PC-3 (cell line): ENCODE measurements at regions not wholly inside any gene's neighbourhood (a gene's known extent, or its start where the extent isn't known, plus 50 kb on each side); places are given as distances from the start of the nearest gene placed in this dataset.
"Not testable (repeated sequence)": the region's sequence is repeated elsewhere in the genome, so short reads cannot be mapped to it uniquely, and the experiment has no call there.

Experiments used
- ATAC-seq: fragments of 200-7000 bp; cut with Tn5 transposase; 2 replicates; pipeline ENCODE4 v1.9.1; 2020; ENCODE audit warnings: mild to moderate bottlenecking, moderate library complexity
- BruUV-seq: library from RNA; stranded (reverse); fragments of 400-500 nt; replicated peaks from 2 replicates; lab custom pipeline; 2021; lab: Mats Ljungman, UMichigan
- CTCF ChIA-PET: fragments of 300-600 bp; sonication (Branson Sonifier 250); formaldehyde crosslinking; loops from one replicate; lab custom pipeline; 2022; ENCODE audit warnings: antibody characterized with exemption; lab: Charles Lee
- POLR2A ChIA-PET: fragments of 300-600 bp; sonication (Branson Sonifier 250); formaldehyde crosslinking; loops from one replicate; lab custom pipeline; 2022; ENCODE audit warnings: antibody characterized with exemption; ENCODE audit not compliant: unreplicated experiment; lab: Charles Lee
- DNase-seq: peaks from one replicate; pipeline ENCODE4 v3.0.0-alpha.2; 2015
- H2AFZ ChIP-seq: fragments of 300-600 bp; sonication (generic); 2 replicates; pipeline ENCODE4 v1.6.0; 2016; ENCODE audit warnings: antibody characterized with exemption, low read length
- H3F3A ChIP-seq: fragments of 300-600 bp; sonication (generic); one replicate; pipeline ENCODE4 v1.6.0; 2017; ENCODE audit warnings: antibody characterized with exemption, low read length, control low read depth, mild to moderate bottlenecking; ENCODE audit not compliant: unreplicated experiment
- H3K27ac ChIP-seq: fragments of 300-600 bp; sonication (generic); 2 replicates; pipeline ENCODE4 v1.5.1; 2016; ENCODE audit warnings: mild to moderate bottlenecking, low read length
- H3K27me3 ChIP-seq: fragments of 300-600 bp; sonication (generic); 2 replicates; pipeline ENCODE4 v1.6.1; 2016; ENCODE audit warnings: low read length, mixed read lengths
- H3K36me3 ChIP-seq: fragments of 300-600 bp; sonication (generic); 2 replicates; pipeline ENCODE4 v1.6.1; 2016; ENCODE audit warnings: low read depth, mixed run types, low read length, mixed read lengths
- H3K4me1 ChIP-seq: fragments of 300-600 bp; sonication (generic); 2 replicates; pipeline ENCODE4 v1.5.1; 2016; ENCODE audit warnings: low read length; ENCODE audit not compliant: insufficient read depth
- H3K4me2 ChIP-seq: fragments of 300-600 bp; sonication (generic); 2 replicates; pipeline ENCODE4 v1.6.0; 2016; ENCODE audit warnings: low read length
- H3K4me3 ChIP-seq: fragments of 300-600 bp; sonication (generic); 2 replicates; pipeline ENCODE4 v1.5.1; 2016; ENCODE audit warnings: mild to moderate bottlenecking, low read length, mixed read lengths
- H3K79me2 ChIP-seq: fragments of 300-600 bp; sonication (generic); 2 replicates; pipeline ENCODE4 v1.6.1; 2017; ENCODE audit warnings: low read length, mixed read lengths
- H3K9ac ChIP-seq: fragments of 300-600 bp; sonication (generic); 2 replicates; pipeline ENCODE4 v1.6.0; 2016; ENCODE audit warnings: mild to moderate bottlenecking, low read length
- H3K9me2 ChIP-seq: fragments of 300-600 bp; sonication (generic); replicated peaks from 2 replicates; pipeline ENCODE4 v1.6.1; 2016; ENCODE audit warnings: mixed run types, low read length, mixed read lengths
- H3K9me3 ChIP-seq: fragments of 300-600 bp; sonication (generic); 2 replicates; pipeline ENCODE4 v1.6.1; 2016; ENCODE audit warnings: low read length, mixed read lengths
- H4K20me1 ChIP-seq: fragments of 300-600 bp; sonication (generic); 2 replicates; pipeline ENCODE4 v1.6.1; 2016; ENCODE audit warnings: low read length, mixed read lengths
- EZH2 ChIP-seq: fragments of 300-600 bp; sonication (generic); IDR thresholded peaks from one replicate; pipeline ENCODE4 v1.6.1; 2017; ENCODE audit warnings: antibody characterized with exemption, mild to moderate bottlenecking, low read length; ENCODE audit not compliant: unreplicated experiment
- EZH2phosphoT487 ChIP-seq: fragments of 300-600 bp; sonication (generic); IDR thresholded peaks from 2 replicates; pipeline ENCODE4 v1.6.1; 2018; ENCODE audit warnings: mild to moderate bottlenecking, antibody characterized with exemption, low read length, borderline replicate concordance
- intact Hi-C: fragments of 100-400 bp; cut with micrococcal nuclease; formaldehyde crosslinking; loops from 2 replicates; pipeline ENCODE4 v1.9.0; 2023
- TF ChIP-seq, protein P1 (sequence below): fragments of 300-600 bp; sonication (generic); conservative IDR thresholded peaks from 2 replicates; pipeline ENCODE4 v1.5.1; 2017; ENCODE audit warnings: antibody characterized with exemption, low read depth, mild to moderate bottlenecking, low read length

DNA sequence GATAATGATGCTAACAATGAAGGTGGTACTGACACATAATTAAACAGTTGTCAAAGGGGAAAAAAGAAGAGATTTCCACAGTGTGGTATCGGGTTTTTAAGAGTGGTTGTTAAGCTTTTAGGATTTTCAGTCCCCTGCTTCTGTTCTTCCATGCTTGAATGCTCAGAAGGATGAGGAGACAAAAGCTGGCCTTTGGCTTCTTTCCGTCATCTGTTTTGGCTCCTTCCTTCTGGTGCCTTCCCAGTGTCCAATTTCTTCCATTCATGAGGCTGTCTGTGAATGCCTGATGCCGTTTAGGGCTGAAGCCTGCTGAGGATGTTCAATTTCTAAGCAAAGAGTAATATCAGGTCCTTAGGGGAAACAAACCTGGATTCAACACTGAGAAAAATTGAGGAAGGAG, 179.6 kb upstream of the GLRA1 start:
- Histone ChIP-seq H3K27ac (no peak overlapping the region), H3K4me2 (no peak overlapping the region), H3K27me3 (peaks cover 37% of the 10 kb centered on the region), H3K4me3 (no peak overlapping the region), H3K9me3 (no peaks in the 10 kb centered on the region), H3K79me2 (no peaks in the 10 kb centered on the region), H3F3A (no peaks in the 10 kb centered on the region), H3K36me3 (no peaks in the 10 kb centered on the region), H2AFZ (no peak overlapping the region), H3K9ac (no peak overlapping the region), H3K4me1 (no peaks in the 10 kb centered on the region), H3K9me2 (no peaks in the 10 kb centered on the region), H4K20me1 (no peaks in the 10 kb centered on the region)
- ChIA-PET POLR2A (no interaction called here), CTCF (interaction anchor here (0.5 kb wide), 1 partner anchor 388 kb away, joined by 3 read pairs; no protein-coding TSS in a partner anchor)
- TF ChIP-seq EZH2: no peak
- TF ChIP-seq EZH2phosphoT487: no peak
- TF ChIP-seq, protein P1, sequence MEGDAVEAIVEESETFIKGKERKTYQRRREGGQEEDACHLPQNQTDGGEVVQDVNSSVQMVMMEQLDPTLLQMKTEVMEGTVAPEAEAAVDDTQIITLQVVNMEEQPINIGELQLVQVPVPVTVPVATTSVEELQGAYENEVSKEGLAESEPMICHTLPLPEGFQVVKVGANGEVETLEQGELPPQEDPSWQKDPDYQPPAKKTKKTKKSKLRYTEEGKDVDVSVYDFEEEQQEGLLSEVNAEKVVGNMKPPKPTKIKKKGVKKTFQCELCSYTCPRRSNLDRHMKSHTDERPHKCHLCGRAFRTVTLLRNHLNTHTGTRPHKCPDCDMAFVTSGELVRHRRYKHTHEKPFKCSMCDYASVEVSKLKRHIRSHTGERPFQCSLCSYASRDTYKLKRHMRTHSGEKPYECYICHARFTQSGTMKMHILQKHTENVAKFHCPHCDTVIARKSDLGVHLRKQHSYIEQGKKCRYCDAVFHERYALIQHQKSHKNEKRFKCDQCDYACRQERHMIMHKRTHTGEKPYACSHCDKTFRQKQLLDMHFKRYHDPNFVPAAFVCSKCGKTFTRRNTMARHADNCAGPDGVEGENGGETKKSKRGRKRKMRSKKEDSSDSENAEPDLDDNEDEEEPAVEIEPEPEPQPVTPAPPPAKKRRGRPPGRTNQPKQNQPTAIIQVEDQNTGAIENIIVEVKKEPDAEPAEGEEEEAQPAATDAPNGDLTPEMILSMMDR: no peak
- no TSS peak for BruUV-seq
- ATAC-seq (no peak), DNase-seq (no peak)
- intact Hi-C loops: no loop called here

DNA sequence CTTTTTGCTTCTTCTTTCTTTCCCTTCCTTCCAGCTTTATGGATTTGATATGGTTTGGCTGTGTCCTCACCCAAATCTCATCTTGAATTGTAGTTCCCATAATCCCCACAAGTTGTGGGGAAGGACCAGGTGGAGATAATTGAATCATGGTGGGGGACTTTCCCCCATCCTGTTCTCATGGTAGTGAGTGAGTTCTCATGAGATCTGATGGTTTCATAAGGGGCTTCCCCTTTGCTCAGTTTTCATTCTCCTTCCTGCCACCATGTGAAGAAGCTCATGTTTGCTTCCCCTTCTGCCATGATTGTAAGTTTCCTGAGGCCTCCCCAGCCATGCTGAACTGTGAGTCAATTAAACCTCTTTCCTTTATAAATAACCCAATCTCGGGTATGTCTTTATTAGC, 178.3 kb upstream of the GLRA1 start:
- H3K36me3 ChIP-seq, DNase-seq, H3K4me2 ChIP-seq, H3K4me3 ChIP-seq, H4K20me1 ChIP-seq, BruUV-seq, H3K27ac ChIP-seq, H3F3A ChIP-seq, H2AFZ ChIP-seq, H3K9me2 ChIP-seq, intact Hi-C loops, POLR2A ChIA-PET, H3K9me3 ChIP-seq, H3K4me1 ChIP-seq, H3K9ac ChIP-seq, H3K79me2 ChIP-seq, ATAC-seq, CTCF ChIA-PET: not testable (repeated sequence)
- H3K27me3 ChIP-seq: peaks cover 36% of the 10 kb centered on the region

DNA sequence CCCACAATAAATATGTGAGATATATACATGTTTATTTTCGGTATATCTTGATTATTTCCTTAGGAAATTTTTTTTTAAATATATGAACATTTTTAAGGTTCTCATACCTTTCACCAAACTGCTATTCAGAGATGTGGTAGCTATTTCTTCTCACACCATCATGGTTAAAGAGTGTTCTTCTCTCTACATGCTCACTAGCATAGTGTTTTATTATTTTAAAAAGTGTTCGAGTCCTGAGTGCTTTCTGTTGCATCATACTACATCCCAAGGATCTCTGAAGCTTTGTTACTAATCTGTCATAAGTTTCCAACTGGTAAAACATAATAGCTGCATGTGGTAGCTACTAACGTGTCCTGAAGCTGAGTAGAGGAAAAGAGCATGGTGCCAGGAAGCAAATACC, 177.4 kb upstream of the GLRA1 start:
- Histone ChIP-seq H3K27me3 (peaks cover 43% of the 10 kb centered on the region), H3K36me3 (no peaks in the 10 kb centered on the region), H3K4me1 (no peaks in the 10 kb centered on the region), H3K4me3 (no peak overlapping the region), H3K4me2 (no peak overlapping the region), H3K9me3 (no peaks in the 10 kb centered on the region), H3K79me2 (no peaks in the 10 kb centered on the region), H2AFZ (no peak overlapping the region), H3K9me2 (no peaks in the 10 kb centered on the region), H3K27ac (no peak overlapping the region), H3F3A (no peaks in the 10 kb centered on the region), H4K20me1 (no peaks in the 10 kb centered on the region), H3K9ac (no peak overlapping the region)
- ChIA-PET CTCF (no interaction called here), POLR2A (no interaction called here)
- BruUV-seq: no TSS peak
- ATAC-seq (no peak), DNase-seq (no peak)
- TF ChIP-seq EZH2 (no peak), EZH2phosphoT487 (no peak)
- TF ChIP-seq, protein P1: no peak
- intact Hi-C loops: no loop called here
